Epidermal melanocyte (primary cell): ENCODE measurements at regions not wholly inside any gene's neighbourhood (a gene's known extent, or its start where the extent isn't known, plus 50 kb on each side); places are given as distances from the start of the nearest gene placed in this dataset.
"Not testable (repeated sequence)": the region's sequence is repeated elsewhere in the genome, so short reads cannot be mapped to it uniquely, and the experiment has no call there.

Experiments used
- DNase-seq: peaks from one replicate; pipeline ENCODE4 v3.0.0; 2011; ENCODE audit warnings: low spot score; ENCODE audit not compliant: insufficient read length

GRCh38 chr14:101313268-101313667 lies 248.0 kb upstream of the DIO3 start:
- no peak for DNase-seq

GRCh38 chr14:101315802-101316296 lies 245.4 kb upstream of the DIO3 start:
- DNase-seq = no peak

GRCh38 chr14:101318271-101318670 lies 243.0 kb upstream of the DIO3 start:
- DNase-seq = no peak

- DNase-seq = no peak
Measured at GRCh38 chr14:101320396-101320795, 240.9 kb upstream of the DIO3 start.

GRCh38 chr14:101322223-101322622 lies 239.1 kb upstream of the DIO3 start:
- DNase-seq = no peak

- DNase-seq = no peak
Measured at GRCh38 chr14:101323111-101323510, 238.2 kb upstream of the DIO3 start.

- DNase-seq = not testable (repeated sequence)
Measured at GRCh38 chr14:101323614-101324235, 237.6 kb upstream of the DIO3 start.

- DNase-seq = no peak
Measured at GRCh38 chr14:101325319-101325718, 236.0 kb upstream of the DIO3 start.

GRCh38 chr14:101328412-101329028 lies 232.8 kb upstream of the DIO3 start:
- DNase-seq = no peak

- no peak for DNase-seq
Measured at GRCh38 chr14:101330416-101331140, 230.7 kb upstream of the DIO3 start.

- no peak for DNase-seq
Measured at GRCh38 chr14:101331141-101331525, 230.2 kb upstream of the DIO3 start.

- no peak for DNase-seq
Measured at GRCh38 chr14:101331661-101332169, 229.6 kb upstream of the DIO3 start.

GRCh38 chr14:101332281-101332680 lies 229.0 kb upstream of the DIO3 start:
- no peak for DNase-seq

GRCh38 chr14:101333335-101334280 lies 227.7 kb upstream of the DIO3 start:
- no peak for DNase-seq

- no peak for DNase-seq
Measured at GRCh38 chr14:101334656-101335055, 226.6 kb upstream of the DIO3 start.

- DNase-seq = no peak
Measured at GRCh38 chr14:101335061-101335661, 226.1 kb upstream of the DIO3 start.

- no peak for DNase-seq
Measured at GRCh38 chr14:101336183-101336582, 225.1 kb upstream of the DIO3 start.

GRCh38 chr14:101337053-101337452 lies 224.2 kb upstream of the DIO3 start:
- DNase-seq = no peak

- DNase-seq = no peak
Measured at GRCh38 chr14:101340556-101340955, 220.7 kb upstream of the DIO3 start.

- DNase-seq = no peak
Measured at GRCh38 chr14:101347893-101348777, 213.2 kb upstream of the DIO3 start.
